Trophoblast cell (in vitro differentiated cells and primary cell): ENCODE measurements at regions not wholly inside any gene's neighbourhood (a gene's known extent, or its start where the extent isn't known, plus 50 kb on each side); places are given as distances from the start of the nearest gene placed in this dataset.
A peak's percentile ranks its signal among the peaks of the same experiment; 100 is the strongest.

Source experiments
- DNase-seq, 2 donors: peaks; one replicate each; pipeline ENCODE4 v3.0.0-alpha.2; 2016
- H2AFZ ChIP-seq: 2 replicates; pipeline ENCODE4 v1.6.1; 2013; ENCODE audit warnings: low read length, moderate library complexity, mild to moderate bottlenecking; ENCODE audit not compliant: insufficient read depth, poor library complexity
- H2AK5ac ChIP-seq: 2 replicates; pipeline ENCODE4 v1.6.1; 2013; ENCODE audit warnings: mild to moderate bottlenecking, low read length
- H2BK120ac ChIP-seq: 2 replicates; pipeline ENCODE4 v1.6.1; 2013; ENCODE audit warnings: low read length, mild to moderate bottlenecking, moderate library complexity; ENCODE audit not compliant: insufficient read depth, poor library complexity
- H2BK12ac ChIP-seq: 2 replicates; pipeline ENCODE4 v1.6.1; 2013; ENCODE audit warnings: mild to moderate bottlenecking, low read length, moderate library complexity
- H2BK5ac ChIP-seq: 2 replicates; pipeline ENCODE4 v1.6.1; 2013; ENCODE audit warnings: low read length, low read depth, moderate library complexity, mild to moderate bottlenecking; ENCODE audit not compliant: poor library complexity
- H3K14ac ChIP-seq: 2 replicates; pipeline ENCODE4 v1.6.1; 2013; ENCODE audit warnings: mild to moderate bottlenecking, low read length
- H3K18ac ChIP-seq: 2 replicates; pipeline ENCODE4 v1.6.1; 2013; ENCODE audit warnings: mild to moderate bottlenecking, low read length
- H3K23ac ChIP-seq: 2 replicates; pipeline ENCODE4 v1.6.1; 2013; ENCODE audit warnings: low read length
- H3K27ac ChIP-seq: 2 replicates; pipeline ENCODE4 v1.5.1; 2013; ENCODE audit warnings: low read depth, mild to moderate bottlenecking, inconsistent platforms, low read length, moderate library complexity
- H3K27me3 ChIP-seq: 2 replicates; pipeline ENCODE4 v1.6.1; 2013; ENCODE audit warnings: inconsistent platforms, mild to moderate bottlenecking, low read length, moderate library complexity; ENCODE audit not compliant: insufficient read depth
- H3K36me3 ChIP-seq, 2 experiments: 1 replicate in 1 of 2; 2 replicates in 1 of 2; pipeline ENCODE4 v1.6.1; 2013; ENCODE audit warnings: low read length in 2 of 2, mild to moderate bottlenecking in 2 of 2, moderate library complexity in 1 of 2; ENCODE audit not compliant: insufficient read depth in 2 of 2, control insufficient read depth in 1 of 2
- H3K4ac ChIP-seq: 2 replicates; pipeline ENCODE4 v1.6.1; 2013; ENCODE audit warnings: low read depth, mild to moderate bottlenecking, low read length, moderate library complexity
- H3K4me1 ChIP-seq, 2 experiments: 1 replicate in 1 of 2; 2 replicates in 1 of 2; pipeline ENCODE4 v1.6.1; 2013; ENCODE audit warnings: low read length in 2 of 2, mild to moderate bottlenecking in 2 of 2, moderate library complexity in 1 of 2; ENCODE audit not compliant: insufficient read depth in 2 of 2, control insufficient read depth in 1 of 2
- H3K4me2 ChIP-seq: 2 replicates; pipeline ENCODE4 v1.6.1; 2013; ENCODE audit warnings: inconsistent platforms, mild to moderate bottlenecking, low read length, moderate library complexity
- H3K4me3 ChIP-seq: 2 replicates; pipeline ENCODE4 v1.5.1; 2013; ENCODE audit warnings: mild to moderate bottlenecking, low read depth, low read length, inconsistent platforms
- H3K79me1 ChIP-seq: one replicate; pipeline ENCODE4 v1.6.1; 2013; ENCODE audit warnings: low read length
- H3K79me2 ChIP-seq: 2 replicates; pipeline ENCODE4 v1.6.1; 2013; ENCODE audit warnings: low read length, mild to moderate bottlenecking; ENCODE audit not compliant: control insufficient read depth, insufficient read depth, poor library complexity
- H3K9ac ChIP-seq: 2 replicates; pipeline ENCODE4 v1.6.1; 2013; ENCODE audit warnings: mild to moderate bottlenecking, low read length
- H3K9me3 ChIP-seq: 2 replicates; pipeline ENCODE4 v1.6.1; 2013; ENCODE audit warnings: low read depth, mild to moderate bottlenecking, control low read depth, inconsistent platforms, low read length; ENCODE audit not compliant: insufficient read depth
- H4K12ac ChIP-seq: 2 replicates; pipeline ENCODE4 v1.6.1; 2013; ENCODE audit warnings: low read depth, mild to moderate bottlenecking, low read length, moderate library complexity
- H4K8ac ChIP-seq: 2 replicates; pipeline ENCODE4 v1.6.1; 2013; ENCODE audit warnings: low read depth, mild to moderate bottlenecking, low read length, moderate library complexity
- H4K91ac ChIP-seq: one replicate; pipeline ENCODE4 v1.6.1; 2013; ENCODE audit warnings: low read depth, mild to moderate bottlenecking, low read length, moderate library complexity
- WGBS: extraction: QIAGEN DNeasy Blood & Tissue Kit; methylation state at CpG from one replicate; pipeline ENCODE4 v1.1.7; 2013; ENCODE audit warnings: missing lambda C conversion rate; ENCODE audit not compliant: insufficient read length, insufficient coverage; ENCODE audit errors: extremely low coverage; 5-methylcytosine and 5-hydroxymethylcytosine counted together

DNA sequence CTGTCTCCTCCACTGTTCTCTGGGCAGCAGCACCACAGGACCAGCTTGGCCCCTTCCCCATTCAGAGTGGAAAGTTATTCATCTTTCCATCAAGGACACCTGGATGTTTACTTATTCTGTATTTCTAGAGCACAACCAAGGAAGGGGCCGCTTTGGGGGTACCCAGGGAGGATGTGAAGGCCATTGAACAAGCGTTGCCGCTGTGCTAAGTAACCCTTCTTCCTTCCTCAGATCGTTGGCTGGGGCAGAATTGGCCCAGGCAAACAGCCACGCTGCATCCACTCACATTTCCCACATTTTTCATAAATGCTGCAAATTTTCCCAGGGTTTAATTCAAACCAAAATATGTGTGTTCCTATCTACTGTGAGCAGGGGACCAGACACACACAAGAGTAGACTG, 76.2 kb upstream of the NPAS2 start:
- Histone ChIP-seq H2BK5ac (no peak overlapping the region), H3K4me2 (no peak overlapping the region), H3K23ac (no peak overlapping the region), H3K27ac (no peak overlapping the region), H4K8ac (no peak overlapping the region), H2AFZ (no peak overlapping the region), H3K14ac (no peak overlapping the region), H4K91ac (no peak overlapping the region), H3K18ac (no peak overlapping the region), H2AK5ac (no peak overlapping the region), H3K4me3 (no peak overlapping the region), H2BK12ac (no peak overlapping the region), H3K4ac (no peak overlapping the region), H3K27me3 (no peaks in the 10 kb centered on the region), H3K4me1 (peaks cover 0 to 4% of the 10 kb centered on the region in 2 experiments), H3K79me2 (no peaks in the 10 kb centered on the region), H2BK120ac (no peak overlapping the region), H3K36me3 (no peaks in the 10 kb centered on the region), H3K9me3 (no peaks in the 10 kb centered on the region), H3K9ac (no peak overlapping the region), H3K79me1 (no peaks in the 10 kb centered on the region), H4K12ac (no peak overlapping the region)
- no peak for DNase-seq
- WGBS: no CpG with 5 or more reads among the region's 5 CpGs

DNA sequence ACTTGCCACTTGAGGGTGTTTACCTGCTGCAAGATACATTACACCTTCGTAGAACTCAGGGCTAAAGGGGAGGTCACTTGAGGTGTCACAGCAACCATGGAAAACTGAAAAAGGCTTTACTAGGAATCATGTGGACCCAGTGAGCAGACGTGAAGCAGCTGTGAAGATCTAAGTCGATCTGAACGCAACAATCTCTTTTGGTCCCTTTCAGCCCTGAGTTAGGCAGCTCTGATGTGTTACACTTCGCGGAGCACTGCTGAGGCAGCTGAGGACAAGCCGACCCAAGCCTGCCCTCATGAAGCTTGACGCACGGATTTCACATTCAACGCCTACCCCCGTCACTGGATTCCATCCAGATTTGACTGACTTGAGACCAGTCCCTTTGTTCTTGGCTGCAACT, 75.8 kb upstream of the NPAS2 start:
- Histone ChIP-seq H3K18ac (no peak overlapping the region), H2AFZ (no peak overlapping the region), H2BK5ac (no peak overlapping the region), H3K79me1 (no peaks in the 10 kb centered on the region), H4K91ac (no peak overlapping the region), H3K4me1 (peaks cover 0 to 4% of the 10 kb centered on the region in 2 experiments), H3K4me2 (no peak overlapping the region), H3K9ac (no peak overlapping the region), H3K14ac (no peak overlapping the region), H3K23ac (no peak overlapping the region), H3K27me3 (no peaks in the 10 kb centered on the region), H3K27ac (no peak overlapping the region), H3K4me3 (no peak overlapping the region), H3K79me2 (no peaks in the 10 kb centered on the region), H2AK5ac (no peak overlapping the region), H4K8ac (no peak overlapping the region), H3K9me3 (no peaks in the 10 kb centered on the region), H4K12ac (no peak overlapping the region), H2BK12ac (no peak overlapping the region), H3K4ac (no peak overlapping the region), H3K36me3 (no peaks in the 10 kb centered on the region), H2BK120ac (no peak overlapping the region)
- no peak for DNase-seq
- no CpG with 5 or more reads among the region's 11 CpGs for WGBS

DNA sequence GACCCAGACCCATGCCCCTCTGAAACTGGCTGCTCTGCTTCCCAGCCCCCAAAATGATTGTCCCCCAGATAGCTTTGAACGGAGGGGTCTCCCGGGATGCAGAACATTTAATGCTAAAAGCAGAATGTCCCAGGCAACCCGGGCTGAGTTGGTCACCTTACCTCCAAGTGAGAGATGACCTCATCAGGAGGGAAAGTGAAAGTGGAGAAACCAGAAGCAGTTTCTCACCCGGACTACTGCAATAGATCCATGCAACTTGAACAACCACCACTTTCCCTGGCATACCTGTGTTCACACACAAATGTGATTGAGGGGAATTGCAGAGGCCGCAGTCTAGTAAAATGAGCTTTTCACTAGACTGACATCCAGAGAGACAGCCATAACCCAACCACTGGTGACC, 75.3 kb upstream of the NPAS2 start:
- WGBS: no CpG with 5 or more reads among the region's 5 CpGs
- Histone ChIP-seq H2BK120ac (no peak overlapping the region), H3K14ac (no peak overlapping the region), H3K4me1 (peaks cover 0 to 4% of the 10 kb centered on the region in 2 experiments), H3K9me3 (no peaks in the 10 kb centered on the region), H3K4ac (no peak overlapping the region), H3K4me3 (no peak overlapping the region), H3K79me2 (no peaks in the 10 kb centered on the region), H2AFZ (no peak overlapping the region), H4K12ac (no peak overlapping the region), H3K23ac (no peak overlapping the region), H2AK5ac (no peak overlapping the region), H2BK5ac (no peak overlapping the region), H3K18ac (no peak overlapping the region), H4K8ac (no peak overlapping the region), H3K27ac (no peak overlapping the region), H3K36me3 (no peaks in the 10 kb centered on the region), H3K9ac (no peak overlapping the region), H4K91ac (no peak overlapping the region), H3K79me1 (no peaks in the 10 kb centered on the region), H2BK12ac (no peak overlapping the region), H3K4me2 (no peak overlapping the region), H3K27me3 (no peaks in the 10 kb centered on the region)
- peak in 1 of 2 donors; percentile 17 for DNase-seq

DNA sequence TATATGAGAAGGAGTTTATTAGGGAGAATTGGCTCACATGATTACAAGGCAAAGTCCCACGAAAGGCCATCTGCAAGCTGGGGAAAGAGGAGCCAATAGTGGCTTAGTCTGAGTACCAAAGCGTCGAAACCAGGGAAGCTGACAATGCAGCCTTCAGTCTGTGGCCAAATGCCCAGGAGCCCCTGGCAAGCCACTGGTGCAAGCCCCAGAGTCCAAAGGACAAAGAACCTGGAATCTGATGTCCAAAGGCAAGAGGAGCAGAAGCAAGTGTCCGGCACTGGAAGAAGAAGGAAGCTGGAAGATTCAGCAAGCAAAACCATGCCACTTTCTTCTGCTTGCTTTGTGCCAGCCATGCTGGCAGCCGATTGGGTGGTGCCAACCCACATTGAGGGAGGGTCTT, 74.3 kb upstream of the NPAS2 start:
- H3K4me1 ChIP-seq: peaks cover 0 to 4% of the 10 kb centered on the region in 2 experiments
- no peak for DNase-seq
- no peak overlapping the region for H2BK12ac ChIP-seq
- H3K4me2 ChIP-seq: no peak overlapping the region
- no peaks in the 10 kb centered on the region for H3K79me2 ChIP-seq
- no peak overlapping the region for H3K4ac ChIP-seq
- no peaks in the 10 kb centered on the region for H3K9me3 ChIP-seq
- no peak overlapping the region for H3K14ac ChIP-seq
- H2AFZ ChIP-seq: no peak overlapping the region
- H3K79me1 ChIP-seq: no peaks in the 10 kb centered on the region
- H2BK120ac ChIP-seq: no peak overlapping the region
- no peak overlapping the region for H3K23ac ChIP-seq
- H4K12ac ChIP-seq: no peak overlapping the region
- no peak overlapping the region for H4K8ac ChIP-seq
- no peak overlapping the region for H3K4me3 ChIP-seq
- H2BK5ac ChIP-seq: no peak overlapping the region
- no peak overlapping the region for H3K18ac ChIP-seq
- no peak overlapping the region for H3K9ac ChIP-seq
- no peaks in the 10 kb centered on the region for H3K36me3 ChIP-seq
- H3K27me3 ChIP-seq: no peaks in the 10 kb centered on the region
- WGBS: no CpG with 5 or more reads among the region's 5 CpGs
- H4K91ac ChIP-seq: no peak overlapping the region
- no peak overlapping the region for H2AK5ac ChIP-seq
- H3K27ac ChIP-seq: no peak overlapping the region
